GM18502 (cell line): ENCODE measurements at regions not wholly inside any gene's neighbourhood (a gene's known extent, or its start where the extent isn't known, plus 50 kb on each side); places are given as distances from the start of the nearest gene placed in this dataset.
"Not testable (repeated sequence)": the region's sequence is repeated elsewhere in the genome, so short reads cannot be mapped to it uniquely, and the experiment has no call there.

Experiments
- ATAC-seq: cut with Tn5 transposase; IDR thresholded peaks from one replicate; pipeline ENCODE4 v1.9.1; 2021; ENCODE audit warnings: mild to moderate bottlenecking; ENCODE audit not compliant: unreplicated experiment, poor library complexity

DNA sequence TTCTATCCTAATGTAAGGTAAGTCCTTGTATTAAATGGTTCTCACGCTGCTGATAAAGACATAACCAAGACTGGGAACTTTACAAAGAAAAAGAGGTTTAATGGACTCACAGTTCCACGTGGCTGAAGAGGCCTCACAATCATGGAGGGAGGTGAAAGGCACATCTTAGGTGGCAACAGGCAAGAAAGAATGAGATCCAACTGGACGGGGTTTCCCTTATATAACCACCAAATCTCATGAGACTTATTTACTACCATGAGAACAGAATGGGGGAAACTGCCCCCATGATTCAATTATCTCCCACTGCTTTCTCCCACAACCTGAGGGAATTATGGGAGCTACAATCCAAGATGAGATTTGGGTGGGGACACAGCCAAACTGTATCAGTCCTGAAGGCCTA, 136.6 kb downstream of the HTR1B start:
- no peak for ATAC-seq

DNA sequence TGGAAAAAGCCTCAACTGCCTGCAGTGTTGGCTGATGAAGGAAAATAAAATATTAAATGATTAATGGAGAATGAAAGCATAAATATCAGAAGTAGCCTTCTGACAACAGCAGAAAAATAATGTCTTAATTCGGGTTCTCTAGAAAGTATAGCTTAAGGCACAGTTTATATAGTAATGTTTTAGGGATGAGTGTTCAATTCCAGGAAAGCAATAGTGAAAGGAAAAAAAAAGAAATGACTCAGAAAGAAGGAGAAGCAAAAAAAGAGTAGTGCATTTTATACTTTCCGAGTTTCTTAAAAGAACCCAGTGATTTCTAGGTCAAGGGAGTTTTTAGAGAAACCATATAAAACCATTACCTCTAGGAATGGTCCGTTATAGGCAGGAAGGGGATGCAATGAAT, 137.3 kb downstream of the HTR1B start:
- no peak for ATAC-seq

GRCh38 chr6:77324866-77325265, 138.4 kb downstream of the HTR1B start:
- ATAC-seq: no peak

DNA sequence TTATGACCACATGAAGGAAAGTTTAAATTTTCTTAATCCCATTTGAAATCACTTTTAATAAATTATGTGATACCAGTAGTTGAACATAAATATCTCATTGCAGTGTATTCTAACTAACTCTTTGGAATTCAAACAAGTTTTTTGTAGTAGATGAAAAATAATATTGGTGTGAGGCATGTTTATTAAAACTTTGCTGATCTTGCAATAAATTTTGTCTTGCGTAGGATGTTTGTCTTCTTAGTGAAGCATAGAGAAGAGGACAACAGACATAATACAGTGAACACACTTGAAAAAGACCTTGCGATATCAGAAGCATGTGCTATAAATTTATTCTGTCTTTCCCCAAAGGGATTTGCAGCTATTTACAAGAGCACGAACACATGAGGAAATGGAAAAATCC, 140.7 kb downstream of the HTR1B start:
- no peak for ATAC-seq

DNA sequence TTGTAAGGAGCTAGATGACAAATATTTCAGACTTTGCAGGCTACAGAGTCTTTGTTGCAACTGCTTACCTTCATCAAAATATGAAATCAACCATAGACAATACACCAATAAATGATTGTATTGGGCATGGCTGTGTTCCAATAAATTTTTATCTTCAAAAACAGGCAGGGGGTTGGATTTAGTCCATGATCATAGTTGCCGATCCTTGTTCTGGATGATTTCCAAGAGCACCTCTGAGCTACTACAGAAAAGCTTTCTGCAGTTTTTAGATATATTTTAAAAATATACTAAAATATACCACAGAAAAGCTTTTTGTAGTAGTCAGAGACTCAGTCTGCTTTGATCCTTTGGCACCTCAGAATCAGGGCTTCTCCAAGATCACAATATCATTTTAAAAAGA, 145.0 kb downstream of the HTR1B start:
- no peak for ATAC-seq

DNA sequence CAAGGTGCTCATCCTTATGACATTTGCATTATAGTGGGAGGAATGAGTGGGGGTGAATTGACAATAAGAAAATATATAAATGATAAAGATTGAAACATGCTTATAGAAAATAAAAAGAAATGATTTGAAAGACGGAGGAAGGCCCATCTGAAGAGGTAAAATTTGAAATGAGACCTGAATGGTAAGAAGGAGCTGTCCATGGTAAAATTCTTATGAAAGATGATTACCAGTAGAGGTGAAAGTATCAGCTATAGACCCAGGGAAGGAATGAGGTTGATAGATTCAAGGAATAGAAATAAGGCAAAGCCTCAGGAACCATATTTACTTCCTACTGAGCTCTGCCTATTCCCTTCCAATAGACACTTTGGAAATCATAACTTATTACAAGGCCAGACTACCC, 149.7 kb downstream of the HTR1B start:
- no peak for ATAC-seq

- ATAC-seq: no peak
Measured at GRCh38 chr6:77299931-77300330, 163.4 kb downstream of the HTR1B start.

GRCh38 chr6:77298283-77298682, 165.0 kb downstream of the HTR1B start:
- ATAC-seq: no peak

- no peak for ATAC-seq
Measured at GRCh38 chr6:77292564-77293546, 170.4 kb downstream of the HTR1B start.

GRCh38 chr6:77290798-77291197, 172.5 kb downstream of the HTR1B start:
- no peak for ATAC-seq

DNA sequence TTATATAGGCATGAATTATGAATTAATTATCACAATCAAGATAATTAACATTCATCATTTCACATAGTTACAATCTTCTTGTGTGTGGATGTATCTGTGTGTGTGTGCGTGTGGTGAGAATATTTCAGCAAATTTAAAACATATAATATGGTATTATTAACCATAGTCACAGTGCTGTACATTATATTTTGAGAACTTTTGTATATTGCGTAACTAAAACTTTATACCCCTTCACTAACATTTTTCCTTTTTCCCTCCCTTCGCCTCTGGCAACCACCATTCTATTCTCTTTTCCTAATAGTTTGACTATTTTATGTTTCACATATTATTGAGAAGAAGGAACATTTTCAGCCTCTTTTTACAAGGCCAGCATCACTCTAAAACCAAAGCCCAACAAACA, 176.8 kb downstream of the HTR1B start:
- ATAC-seq: no peak

DNA sequence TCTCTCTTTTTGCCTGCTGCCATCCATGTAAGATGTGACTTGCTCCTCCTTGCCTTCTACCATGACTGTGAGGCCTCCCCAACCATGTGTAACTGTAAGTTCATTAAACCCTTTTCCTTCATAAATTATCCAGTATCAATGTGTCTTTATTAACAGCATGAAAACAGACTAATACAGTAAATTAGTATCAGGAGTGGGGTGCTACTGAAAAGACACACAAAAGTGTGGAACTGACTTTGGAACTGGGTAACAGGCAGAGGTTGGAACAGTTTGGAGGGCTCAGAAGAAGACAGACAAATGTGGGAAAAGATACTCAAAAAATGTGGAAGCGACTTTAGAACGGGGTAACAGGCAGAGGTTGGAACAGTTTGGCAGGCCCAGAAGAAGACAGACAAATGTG, 189.4 kb downstream of the HTR1B start:
- ATAC-seq: no peak

- no peak for ATAC-seq
Measured at GRCh38 chr6:77264970-77265369, 198.3 kb downstream of the HTR1B start.

- ATAC-seq: no peak
Measured at GRCh38 chr6:77263003-77263402, 200.3 kb downstream of the HTR1B start.

DNA sequence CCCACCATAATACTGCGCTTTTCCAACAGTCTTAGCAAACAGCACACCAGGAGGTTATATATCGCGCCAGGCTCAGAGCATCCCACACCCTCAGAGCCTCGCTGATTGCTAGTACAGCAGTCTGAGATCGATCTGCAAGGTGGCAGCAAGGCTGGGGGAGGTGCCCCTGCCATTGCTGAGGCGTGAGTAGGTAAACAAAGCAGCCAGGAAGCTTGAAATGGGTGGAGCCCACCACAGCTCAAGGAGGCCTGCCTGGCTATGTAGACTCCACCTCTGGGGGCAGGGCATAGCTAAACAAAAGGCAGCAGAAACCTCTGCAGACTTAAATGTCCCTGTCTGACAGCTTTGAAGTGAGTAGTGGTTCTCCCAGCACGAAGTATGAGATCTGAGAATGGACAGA, 211.5 kb downstream of the HTR1B start:
- not testable (repeated sequence) for ATAC-seq

DNA sequence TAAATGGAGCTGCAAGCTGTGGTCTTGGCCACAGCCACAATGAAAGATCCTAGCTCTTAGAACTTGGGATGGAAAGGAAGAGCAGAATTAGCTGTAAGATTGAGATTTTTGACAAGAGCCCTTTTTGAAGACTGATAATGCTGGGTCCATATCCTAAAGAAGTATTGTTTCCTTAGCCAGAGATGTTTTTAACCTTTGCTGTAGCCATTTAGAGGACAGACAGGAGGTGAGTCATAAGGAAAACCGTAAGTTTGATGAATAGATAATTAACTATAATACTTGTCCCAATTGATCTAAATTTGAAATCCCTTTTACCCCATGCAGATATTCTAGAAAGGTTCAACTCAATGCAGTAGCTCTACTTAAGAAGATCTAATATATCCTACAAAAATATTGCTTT, 213.7 kb downstream of the HTR1B start:
- no peak for ATAC-seq

- no peak for ATAC-seq
Measured at GRCh38 chr6:77245026-77245425, 218.3 kb downstream of the HTR1B start.

- ATAC-seq: no peak
Measured at GRCh38 chr6:77231438-77232305, 231.6 kb downstream of the HTR1B start.

- no peak for ATAC-seq
Measured at GRCh38 chr6:77228279-77228678, 235.0 kb downstream of the HTR1B start.

GRCh38 chr6:77217896-77218295, 245.4 kb downstream of the HTR1B start:
- no peak for ATAC-seq

DNA sequence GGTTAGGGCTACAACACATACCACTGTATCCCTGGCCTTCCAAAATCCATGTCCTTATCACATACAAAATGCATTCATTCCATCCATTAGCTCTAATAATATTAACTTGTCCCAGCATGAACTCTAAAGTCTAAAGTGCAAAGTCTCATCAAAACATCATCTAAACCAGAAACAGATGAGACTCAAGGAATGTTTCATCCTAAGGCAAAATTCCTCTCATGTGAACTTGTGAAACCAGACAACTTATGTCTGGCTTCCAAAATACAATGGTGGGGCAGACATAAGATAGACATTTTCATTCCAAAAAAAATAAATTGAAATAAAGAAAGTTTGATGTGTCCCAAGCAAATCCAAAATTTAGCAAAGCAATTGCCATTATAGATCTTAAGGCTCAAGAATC, 257.4 kb downstream of the HTR1B start:
- no peak for ATAC-seq
